Calu3 (cell line): ENCODE measurements at regions not wholly inside any gene's neighbourhood (a gene's known extent, or its start where the extent isn't known, plus 50 kb on each side); places are given as distances from the start of the nearest gene placed in this dataset.

Experiments used
- BruUV-seq: library from RNA; stranded (reverse); fragments of 400-500 nt; replicated peaks from 2 replicates; lab custom pipeline; 2021; lab: Mats Ljungman, UMichigan
- CTCF ChIA-PET: fragments of 300-600 bp; sonication (Branson Sonifier 250); formaldehyde crosslinking; loops from one replicate; lab custom pipeline; 2022; ENCODE audit warnings: antibody characterized with exemption; lab: Charles Lee
- DNase-seq: peaks from one replicate; pipeline ENCODE4 v3.0.0; 2022
- H3K27ac Mint-ChIP-seq: one replicate; pipeline ENCODE4 v1.8.0; 2022; ENCODE audit warnings: mixed read lengths; ENCODE audit not compliant: unreplicated experiment
- H3K27me3 Mint-ChIP-seq: one replicate; pipeline ENCODE4 v1.8.0; 2022; ENCODE audit warnings: mixed read lengths; ENCODE audit not compliant: unreplicated experiment
- H3K36me3 Mint-ChIP-seq: one replicate; pipeline ENCODE4 v1.8.0; 2022; ENCODE audit warnings: mild to moderate bottlenecking, moderate library complexity, mixed read lengths; ENCODE audit not compliant: insufficient read depth, unreplicated experiment
- H3K4me1 Mint-ChIP-seq: one replicate; pipeline ENCODE4 v1.8.0; 2022; ENCODE audit warnings: mild to moderate bottlenecking, low read depth, mixed read lengths; ENCODE audit not compliant: unreplicated experiment
- H3K4me3 Mint-ChIP-seq: one replicate; pipeline ENCODE4 v1.8.0; 2022; ENCODE audit warnings: mild to moderate bottlenecking, low read depth, moderate library complexity, mixed read lengths; ENCODE audit not compliant: unreplicated experiment
- H3K9me3 Mint-ChIP-seq: one replicate; pipeline ENCODE4 v1.8.0; 2022; ENCODE audit warnings: low read depth, mixed read lengths; ENCODE audit not compliant: unreplicated experiment
- CTCF ChIP-seq: fragments of 200-600 bp; IDR thresholded peaks from one replicate; pipeline ENCODE4 v1.8.0; 2022; ENCODE audit warnings: antibody characterized with exemption; ENCODE audit not compliant: unreplicated experiment
- intact Hi-C: fragments of 100-400 bp; cut with micrococcal nuclease; formaldehyde crosslinking; loops from one replicate; pipeline ENCODE4 v1.10.0; 2022; ENCODE audit not compliant: unreplicated experiment

DNA sequence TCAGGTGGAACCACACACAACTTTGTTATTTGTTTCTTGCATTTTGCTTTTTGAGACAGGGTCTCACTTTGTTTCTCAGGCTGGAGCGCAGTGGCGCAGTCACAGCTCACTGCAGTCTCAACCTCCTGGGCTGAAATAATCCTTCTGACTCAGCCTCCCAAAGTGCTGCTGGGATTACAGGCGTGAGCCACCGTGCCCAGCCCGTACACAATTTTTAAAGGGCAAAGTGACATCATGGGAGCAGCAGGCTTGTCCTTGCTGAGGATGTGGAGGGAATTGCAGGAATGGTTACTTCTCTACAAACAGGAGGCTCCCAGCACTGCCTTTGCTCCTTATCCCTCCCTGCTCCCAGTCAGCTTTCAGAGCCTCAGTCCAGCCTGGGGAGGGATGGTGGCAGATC, 355.9 kb upstream of the KLHL29 start:
- H3K4me3 Mint-ChIP-seq = no peak overlapping the region
- H3K27me3 Mint-ChIP-seq = peaks cover 44% of the 10 kb centered on the region
- CTCF ChIA-PET = no interaction called here
- no peaks in the 10 kb centered on the region for H3K4me1 Mint-ChIP-seq
- intact Hi-C loops = no loop called here
- no TSS peak for BruUV-seq
- no peak for TF ChIP-seq CTCF
- H3K27ac Mint-ChIP-seq = no peak overlapping the region
- H3K9me3 Mint-ChIP-seq = no peaks in the 10 kb centered on the region
- H3K36me3 Mint-ChIP-seq = no peaks in the 10 kb centered on the region
- no peak for DNase-seq

GRCh38 chr2:23029951-23030350, 355.0 kb upstream of the KLHL29 start:
- Mint-ChIP-seq H3K4me1 (no peaks in the 10 kb centered on the region), H3K4me3 (no peak overlapping the region), H3K9me3 (no peaks in the 10 kb centered on the region), H3K36me3 (no peaks in the 10 kb centered on the region), H3K27me3 (peaks cover 44% of the 10 kb centered on the region), H3K27ac (no peak overlapping the region)
- intact Hi-C loops = no loop called here
- BruUV-seq = no TSS peak
- DNase-seq = no peak
- TF ChIP-seq CTCF = no peak
- CTCF ChIA-PET = no interaction called here

DNA sequence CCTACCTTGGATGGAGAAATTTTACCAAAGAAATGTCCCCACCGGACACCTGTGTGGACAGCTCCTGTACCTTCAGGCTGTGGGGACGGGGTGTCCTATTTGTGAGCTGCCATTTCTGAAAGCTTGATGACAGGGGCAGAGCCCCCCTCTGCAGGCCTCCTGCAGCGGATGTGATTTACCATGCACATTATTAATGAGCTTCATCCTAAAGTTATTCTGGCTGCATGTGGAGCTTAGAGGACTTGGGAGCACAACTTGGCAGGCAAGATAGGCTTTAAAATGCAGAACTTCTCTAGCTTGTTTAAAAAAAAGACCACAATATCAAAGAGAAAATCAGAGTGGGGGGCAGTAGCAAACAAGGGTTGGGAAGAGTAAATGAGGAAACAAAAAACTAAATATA, 350.0 kb upstream of the KLHL29 start:
- intact Hi-C loops = no loop called here
- no peak overlapping the region for H3K4me3 Mint-ChIP-seq
- no TSS peak for BruUV-seq
- DNase-seq = no peak
- H3K27me3 Mint-ChIP-seq = peaks cover 17% of the 10 kb centered on the region
- H3K9me3 Mint-ChIP-seq = no peaks in the 10 kb centered on the region
- no peaks in the 10 kb centered on the region for H3K36me3 Mint-ChIP-seq
- CTCF ChIA-PET = no interaction called here
- TF ChIP-seq CTCF = no peak
- no peak overlapping the region for H3K27ac Mint-ChIP-seq
- H3K4me1 Mint-ChIP-seq = no peaks in the 10 kb centered on the region

DNA sequence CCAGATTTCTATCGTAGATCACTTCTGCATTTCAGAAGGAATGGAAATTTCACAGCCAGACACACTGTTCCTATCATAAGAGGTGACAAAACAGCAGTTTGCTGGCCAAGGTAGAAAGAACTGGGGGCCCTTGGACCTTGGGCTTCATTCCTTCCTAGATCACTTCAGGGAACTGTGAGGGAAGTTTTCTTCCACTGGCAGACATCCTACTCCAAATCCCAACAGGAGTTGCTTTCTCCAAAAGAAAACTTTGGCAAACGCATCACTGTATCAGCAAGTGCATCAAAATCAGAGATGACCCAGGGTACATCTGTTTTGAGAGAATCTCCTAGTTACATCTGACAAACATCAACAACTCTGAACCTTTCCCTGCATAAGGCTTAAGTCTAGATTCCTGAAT, 348.4 kb upstream of the KLHL29 start:
- H3K9me3 Mint-ChIP-seq = no peaks in the 10 kb centered on the region
- intact Hi-C loops = no loop called here
- no peak for TF ChIP-seq CTCF
- H3K4me3 Mint-ChIP-seq = no peak overlapping the region
- no peak for DNase-seq
- H3K4me1 Mint-ChIP-seq = no peaks in the 10 kb centered on the region
- BruUV-seq = no TSS peak
- no peak overlapping the region for H3K27ac Mint-ChIP-seq
- CTCF ChIA-PET = no interaction called here
- peaks cover 16% of the 10 kb centered on the region for H3K27me3 Mint-ChIP-seq
- H3K36me3 Mint-ChIP-seq = no peaks in the 10 kb centered on the region

DNA sequence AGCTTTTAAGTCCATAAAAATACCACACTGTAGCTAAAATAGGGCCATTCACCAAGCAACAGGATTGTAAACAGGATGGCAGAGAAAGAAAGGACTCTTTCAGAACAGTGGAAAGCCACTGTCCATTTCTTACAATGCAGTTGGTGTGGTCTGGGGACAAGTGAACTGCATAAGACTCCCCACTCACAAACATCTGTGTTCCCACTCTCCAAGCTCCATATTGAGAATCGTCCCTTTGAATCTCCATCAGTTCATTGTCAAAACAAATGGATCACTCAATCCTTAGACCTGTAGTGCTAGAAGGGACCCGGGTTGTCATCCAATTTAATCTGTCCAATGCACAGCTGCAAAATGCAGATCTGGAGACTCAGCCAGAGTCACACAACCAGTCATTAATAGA, 347.4 kb upstream of the KLHL29 start:
- Mint-ChIP-seq H3K4me1 (no peaks in the 10 kb centered on the region), H3K36me3 (no peaks in the 10 kb centered on the region), H3K4me3 (no peak overlapping the region), H3K9me3 (no peaks in the 10 kb centered on the region), H3K27ac (no peak overlapping the region), H3K27me3 (peaks cover 17% of the 10 kb centered on the region)
- intact Hi-C loops = no loop called here
- CTCF ChIA-PET = no interaction called here
- no TSS peak for BruUV-seq
- TF ChIP-seq CTCF = no peak
- no peak for DNase-seq
